Neural cell (in vitro differentiated cells): ENCODE measurements at regions not wholly inside any gene's neighbourhood (a gene's known extent, or its start where the extent isn't known, plus 50 kb on each side); places are given as distances from the start of the nearest gene placed in this dataset.

Experiments
- H2AFZ ChIP-seq: fragments of 200-600, 300-800 bp; sonication (generic), shearing (Covaris generic); 2 replicates; pipeline ENCODE4 v1.6.0; 2014; ENCODE audit warnings: low read depth, mild to moderate bottlenecking, antibody characterized with exemption, low read length, moderate library complexity
- H3F3A ChIP-seq: fragments of 200-600 bp; shearing (Covaris generic); 2 replicates; pipeline ENCODE4 v1.6.1; 2016; ENCODE audit warnings: mild to moderate bottlenecking, moderate library complexity, mixed read lengths, antibody characterized with exemption, low read length; ENCODE audit not compliant: insufficient read depth, poor library complexity, severe bottlenecking
- H3K27ac ChIP-seq: fragments of 200-600, 300-800 bp; sonication (generic), shearing (Covaris generic); 2 replicates; pipeline ENCODE4 v1.5.1; 2014; ENCODE audit warnings: mild to moderate bottlenecking, low read length, moderate library complexity
- H3K27me3 ChIP-seq: fragments of 300-800, 200-600 bp; sonication (generic), shearing (Covaris generic); 2 replicates; pipeline ENCODE4 v1.6.0; 2014; ENCODE audit warnings: mild to moderate bottlenecking, low read depth, low read length, moderate library complexity; ENCODE audit not compliant: insufficient read depth
- H3K36me3 ChIP-seq: fragments of 300-800, 200-600 bp; sonication (generic), shearing (Covaris generic); 2 replicates; pipeline ENCODE4 v1.5.1; 2014; ENCODE audit warnings: mild to moderate bottlenecking, antibody characterized with exemption, low read length, moderate library complexity; ENCODE audit not compliant: insufficient read depth
- H3K4me2 ChIP-seq: fragments of 300-800, 200-600 bp; sonication (generic), shearing (Covaris generic); 2 replicates; pipeline ENCODE4 v1.6.0; 2014; ENCODE audit warnings: mild to moderate bottlenecking, low read length
- H3K4me3 ChIP-seq: fragments of 300-800, 200-600 bp; sonication (generic), shearing (Covaris generic); 2 replicates; pipeline ENCODE4 v1.5.1; 2014; ENCODE audit warnings: mild to moderate bottlenecking, low read length, moderate library complexity
- H3K79me2 ChIP-seq: fragments of 200-600 bp; shearing (Covaris generic); replicated peaks from 2 replicates; pipeline ENCODE4 v1.6.0; 2014; ENCODE audit warnings: mild to moderate bottlenecking, low read length, moderate library complexity; ENCODE audit not compliant: insufficient read depth
- H3K9ac ChIP-seq: fragments of 300-800, 200-600 bp; sonication (generic), shearing (Covaris generic); 2 replicates; pipeline ENCODE4 v1.6.1; 2016; ENCODE audit warnings: mild to moderate bottlenecking, low read length, mixed read lengths
- H3K9me2 ChIP-seq: fragments of 200-600 bp; shearing (Covaris generic); 2 replicates; pipeline ENCODE4 v1.6.1; 2016; ENCODE audit warnings: mild to moderate bottlenecking, low read length, mixed read lengths; ENCODE audit not compliant: insufficient read depth
- H3K9me3 ChIP-seq: fragments of 200-600, 300-800 bp; sonication (generic), shearing (Covaris generic); 2 replicates; pipeline ENCODE4 v1.6.1; 2016; ENCODE audit warnings: mild to moderate bottlenecking, mixed run types, low read length, moderate library complexity, mixed read lengths
- H4K20me1 ChIP-seq: fragments of 200-600 bp; shearing (Covaris generic); 2 replicates; pipeline ENCODE4 v1.6.1; 2016; ENCODE audit warnings: mild to moderate bottlenecking, mixed run types; ENCODE audit not compliant: insufficient read depth
- EP300 ChIP-seq: fragments of 450-650 bp; conservative IDR thresholded peaks from 2 replicates; pipeline ENCODE4 v1.6.1; 2014; ENCODE audit warnings: antibody characterized with exemption, mild to moderate bottlenecking, moderate library complexity; ENCODE audit not compliant: poor library complexity, severe bottlenecking
- EZH2 ChIP-seq: fragments of 200-600, 300-800 bp; shearing (Covaris generic), sonication (generic); IDR thresholded peaks from 2 replicates; pipeline ENCODE4 v1.6.1; 2014; ENCODE audit warnings: antibody characterized with exemption, low read length, borderline replicate concordance, mild to moderate bottlenecking; ENCODE audit not compliant: insufficient read depth, poor library complexity, severe bottlenecking
- MXI1 ChIP-seq: fragments of 450-650 bp; conservative IDR thresholded peaks from 2 replicates; pipeline ENCODE4 v1.6.1; 2014; ENCODE audit warnings: antibody characterized with exemption, mild to moderate bottlenecking; ENCODE audit not compliant: poor library complexity, severe bottlenecking
- POLR2AphosphoS5 ChIP-seq: IDR thresholded peaks from 2 replicates; pipeline ENCODE4 v1.6.1; 2012
- RAD21 ChIP-seq: fragments of 450-650 bp; conservative IDR thresholded peaks from 2 replicates; pipeline ENCODE4 v1.6.1; 2014; ENCODE audit warnings: antibody characterized with exemption, mild to moderate bottlenecking, moderate library complexity
- REST ChIP-seq: IDR thresholded peaks from 2 replicates; pipeline ENCODE4 v1.6.1; 2012; ENCODE audit warnings: borderline replicate concordance
- SMC3 ChIP-seq: fragments of 450-650 bp; conservative IDR thresholded peaks from 2 replicates; pipeline ENCODE4 v1.6.1; 2014; ENCODE audit warnings: antibody characterized with exemption, mild to moderate bottlenecking, moderate library complexity; ENCODE audit not compliant: poor library complexity
- TAF1 ChIP-seq: IDR thresholded peaks from 2 replicates; pipeline ENCODE4 v1.6.1; 2012; ENCODE audit warnings: low read depth
- TF ChIP-seq, protein P1 (sequence below): fragments of 450-650 bp; IDR thresholded peaks from 2 replicates; pipeline ENCODE4 v1.5.1; 2014; ENCODE audit warnings: antibody characterized with exemption, mild to moderate bottlenecking, moderate library complexity; ENCODE audit not compliant: poor library complexity, severe bottlenecking

GRCh38 chr2:40540026-40540425 lies 88.1 kb upstream of the SLC8A1 start:
- Histone ChIP-seq H3K27me3 (no peaks in the 10 kb centered on the region), H3K27ac (no peak overlapping the region), H3K36me3 (no peaks in the 10 kb centered on the region), H4K20me1 (no peaks in the 10 kb centered on the region), H2AFZ (no peak overlapping the region), H3K9me3 (no peaks in the 10 kb centered on the region), H3K4me3 (no peak overlapping the region), H3K9me2 (no peaks in the 10 kb centered on the region), H3F3A (no peaks in the 10 kb centered on the region), H3K9ac (no peak overlapping the region), H3K79me2 (no peaks in the 10 kb centered on the region), H3K4me2 (no peak overlapping the region)
- TF ChIP-seq RAD21 (no peak), TAF1 (no peak), POLR2AphosphoS5 (no peak), EZH2 (no peak), SMC3 (no peak)
- TF ChIP-seq, protein P1, sequence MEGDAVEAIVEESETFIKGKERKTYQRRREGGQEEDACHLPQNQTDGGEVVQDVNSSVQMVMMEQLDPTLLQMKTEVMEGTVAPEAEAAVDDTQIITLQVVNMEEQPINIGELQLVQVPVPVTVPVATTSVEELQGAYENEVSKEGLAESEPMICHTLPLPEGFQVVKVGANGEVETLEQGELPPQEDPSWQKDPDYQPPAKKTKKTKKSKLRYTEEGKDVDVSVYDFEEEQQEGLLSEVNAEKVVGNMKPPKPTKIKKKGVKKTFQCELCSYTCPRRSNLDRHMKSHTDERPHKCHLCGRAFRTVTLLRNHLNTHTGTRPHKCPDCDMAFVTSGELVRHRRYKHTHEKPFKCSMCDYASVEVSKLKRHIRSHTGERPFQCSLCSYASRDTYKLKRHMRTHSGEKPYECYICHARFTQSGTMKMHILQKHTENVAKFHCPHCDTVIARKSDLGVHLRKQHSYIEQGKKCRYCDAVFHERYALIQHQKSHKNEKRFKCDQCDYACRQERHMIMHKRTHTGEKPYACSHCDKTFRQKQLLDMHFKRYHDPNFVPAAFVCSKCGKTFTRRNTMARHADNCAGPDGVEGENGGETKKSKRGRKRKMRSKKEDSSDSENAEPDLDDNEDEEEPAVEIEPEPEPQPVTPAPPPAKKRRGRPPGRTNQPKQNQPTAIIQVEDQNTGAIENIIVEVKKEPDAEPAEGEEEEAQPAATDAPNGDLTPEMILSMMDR, result no peak

GRCh38 chr2:40543381-40543780 lies 91.5 kb upstream of the SLC8A1 start:
- Histone ChIP-seq H4K20me1 (no peaks in the 10 kb centered on the region), H3K9me3 (no peaks in the 10 kb centered on the region), H3K4me2 (no peak overlapping the region), H3K36me3 (no peaks in the 10 kb centered on the region), H3K9me2 (no peaks in the 10 kb centered on the region), H3K9ac (no peak overlapping the region), H3F3A (no peaks in the 10 kb centered on the region), H3K27me3 (no peaks in the 10 kb centered on the region), H2AFZ (no peak overlapping the region), H3K79me2 (no peaks in the 10 kb centered on the region), H3K4me3 (no peak overlapping the region), H3K27ac (no peak overlapping the region)
- no peak for TF ChIP-seq REST
- no peak for TF ChIP-seq TAF1
- TF ChIP-seq EZH2, result no peak
- TF ChIP-seq POLR2AphosphoS5, result no peak
- TF ChIP-seq EP300, result no peak
- no peak for TF ChIP-seq MXI1
- TF ChIP-seq, protein P1, result no peak
- no peak for TF ChIP-seq SMC3
- TF ChIP-seq RAD21, result no peak
